Central memory CD8-positive, alpha-beta T cell (primary cell): ENCODE measurements at regions not wholly inside any gene's neighbourhood (a gene's known extent, or its start where the extent isn't known, plus 50 kb on each side); places are given as distances from the start of the nearest gene placed in this dataset.

Source experiments
- ATAC-seq: fragments of 150-1000 bp; cut with Tn5 transposase; replicated peaks from 2 replicates; pipeline ENCODE4 v1.10.0; 2022; ENCODE audit warnings: mild to moderate bottlenecking, moderate FRiP score, moderate number of reproducible peaks; ENCODE audit not compliant: poor library complexity, severe bottlenecking; ENCODE audit errors: extremely low read depth
- DNase-seq, 2 donors: peaks; one replicate each; pipeline ENCODE4 v3.0.0; 2021; ENCODE audit warnings: low spot score in 2 of 2
- H3K27ac Mint-ChIP-seq: one replicate; pipeline ENCODE4 v1.8.0; 2022; ENCODE audit warnings: low read depth, mild to moderate bottlenecking, moderate library complexity, mixed read lengths
- H3K27me3 Mint-ChIP-seq: one replicate; pipeline ENCODE4 v1.8.0; 2022; ENCODE audit warnings: mixed read lengths
- H3K36me3 Mint-ChIP-seq: one replicate; pipeline ENCODE4 v1.8.0; 2022; ENCODE audit warnings: mild to moderate bottlenecking, moderate library complexity, mixed read lengths; ENCODE audit not compliant: insufficient read depth
- H3K4me1 Mint-ChIP-seq: one replicate; pipeline ENCODE4 v1.8.0; 2022; ENCODE audit warnings: mixed read lengths
- H3K4me3 Mint-ChIP-seq: one replicate; pipeline ENCODE4 v1.8.0; 2022; ENCODE audit warnings: mild to moderate bottlenecking, moderate library complexity, mixed read lengths
- H3K9me3 Mint-ChIP-seq: one replicate; pipeline ENCODE4 v1.8.0; 2022; ENCODE audit warnings: mixed read lengths

GRCh38 chr15:39125904-39126303 is 455.0 kb upstream of the THBS1 start:
- H3K27me3 Mint-ChIP-seq, result peaks cover 43% of the 10 kb centered on the region
- DNase-seq, result no peak
- no peak for ATAC-seq
- H3K9me3 Mint-ChIP-seq, result no peaks in the 10 kb centered on the region
- H3K4me1 Mint-ChIP-seq, result no peaks in the 10 kb centered on the region
- H3K36me3 Mint-ChIP-seq, result no peaks in the 10 kb centered on the region
- no peak overlapping the region for H3K4me3 Mint-ChIP-seq
- H3K27ac Mint-ChIP-seq, result no peak overlapping the region

- Mint-ChIP-seq H3K27ac (no peak overlapping the region), H3K27me3 (peaks cover 30% of the 10 kb centered on the region), H3K4me1 (no peaks in the 10 kb centered on the region), H3K4me3 (no peak overlapping the region), H3K36me3 (no peaks in the 10 kb centered on the region), H3K9me3 (no peaks in the 10 kb centered on the region)
- ATAC-seq (no peak), DNase-seq (no peak)
Measured at GRCh38 chr15:39127151-39127790, 453.6 kb upstream of the THBS1 start.

- H3K9me3 Mint-ChIP-seq, result no peaks in the 10 kb centered on the region
- H3K4me3 Mint-ChIP-seq, result no peak overlapping the region
- DNase-seq (no peak), ATAC-seq (no peak)
- H3K36me3 Mint-ChIP-seq, result no peaks in the 10 kb centered on the region
- no peak overlapping the region for H3K27ac Mint-ChIP-seq
- peaks cover 22% of the 10 kb centered on the region for H3K27me3 Mint-ChIP-seq
- no peaks in the 10 kb centered on the region for H3K4me1 Mint-ChIP-seq
Measured at GRCh38 chr15:39127925-39128617, 452.8 kb upstream of the THBS1 start.

- Mint-ChIP-seq H3K27ac (no peak overlapping the region), H3K27me3 (peaks cover 15% of the 10 kb centered on the region), H3K9me3 (no peaks in the 10 kb centered on the region), H3K36me3 (no peaks in the 10 kb centered on the region), H3K4me3 (no peak overlapping the region), H3K4me1 (no peaks in the 10 kb centered on the region)
- ATAC-seq (no peak), DNase-seq (no peak)
Measured at GRCh38 chr15:39128746-39129145, 452.1 kb upstream of the THBS1 start.

- Mint-ChIP-seq H3K27me3 (no peaks in the 10 kb centered on the region), H3K27ac (no peak overlapping the region), H3K9me3 (no peaks in the 10 kb centered on the region), H3K4me1 (no peaks in the 10 kb centered on the region), H3K4me3 (no peak overlapping the region), H3K36me3 (no peaks in the 10 kb centered on the region)
- ATAC-seq, result no peak
- no peak for DNase-seq
Measured at GRCh38 chr15:39130556-39131379, 450.1 kb upstream of the THBS1 start.

GRCh38 chr15:39131609-39132008 is 449.3 kb upstream of the THBS1 start:
- no peak overlapping the region for H3K4me3 Mint-ChIP-seq
- DNase-seq, result no peak
- H3K4me1 Mint-ChIP-seq, result no peaks in the 10 kb centered on the region
- H3K9me3 Mint-ChIP-seq, result no peaks in the 10 kb centered on the region
- H3K27ac Mint-ChIP-seq, result no peak overlapping the region
- H3K27me3 Mint-ChIP-seq, result no peaks in the 10 kb centered on the region
- ATAC-seq, result no peak
- no peaks in the 10 kb centered on the region for H3K36me3 Mint-ChIP-seq

GRCh38 chr15:39132070-39132469 is 448.8 kb upstream of the THBS1 start:
- Mint-ChIP-seq H3K27me3 (no peaks in the 10 kb centered on the region), H3K4me1 (no peaks in the 10 kb centered on the region), H3K9me3 (no peaks in the 10 kb centered on the region), H3K27ac (no peak overlapping the region), H3K36me3 (no peaks in the 10 kb centered on the region), H3K4me3 (no peak overlapping the region)
- no peak for ATAC-seq
- no peak for DNase-seq

GRCh38 chr15:39132954-39133600 is 447.8 kb upstream of the THBS1 start:
- Mint-ChIP-seq H3K4me3 (no peak overlapping the region), H3K4me1 (no peaks in the 10 kb centered on the region), H3K36me3 (no peaks in the 10 kb centered on the region), H3K27ac (no peak overlapping the region), H3K27me3 (no peaks in the 10 kb centered on the region), H3K9me3 (no peaks in the 10 kb centered on the region)
- ATAC-seq (no peak), DNase-seq (no peak)

GRCh38 chr15:39134282-39134681 is 446.6 kb upstream of the THBS1 start:
- H3K9me3 Mint-ChIP-seq, result no peaks in the 10 kb centered on the region
- H3K36me3 Mint-ChIP-seq, result no peaks in the 10 kb centered on the region
- H3K4me1 Mint-ChIP-seq, result no peaks in the 10 kb centered on the region
- H3K4me3 Mint-ChIP-seq, result no peak overlapping the region
- no peaks in the 10 kb centered on the region for H3K27me3 Mint-ChIP-seq
- no peak overlapping the region for H3K27ac Mint-ChIP-seq
- DNase-seq (no peak), ATAC-seq (no peak)

- Mint-ChIP-seq H3K27me3 (no peaks in the 10 kb centered on the region), H3K27ac (no peak overlapping the region), H3K9me3 (no peaks in the 10 kb centered on the region), H3K4me3 (no peak overlapping the region), H3K4me1 (no peaks in the 10 kb centered on the region), H3K36me3 (no peaks in the 10 kb centered on the region)
- DNase-seq (no peak), ATAC-seq (no peak)
Measured at GRCh38 chr15:39135989-39136388, 444.9 kb upstream of the THBS1 start.

GRCh38 chr15:39139431-39140059 is 441.3 kb upstream of the THBS1 start:
- ATAC-seq, result no peak
- Mint-ChIP-seq H3K36me3 (no peaks in the 10 kb centered on the region), H3K27me3 (no peaks in the 10 kb centered on the region), H3K4me3 (no peak overlapping the region), H3K27ac (no peak overlapping the region), H3K4me1 (no peaks in the 10 kb centered on the region), H3K9me3 (no peaks in the 10 kb centered on the region)
- DNase-seq, result no peak

GRCh38 chr15:39140060-39140604 is 440.7 kb upstream of the THBS1 start:
- H3K27me3 Mint-ChIP-seq, result no peaks in the 10 kb centered on the region
- no peaks in the 10 kb centered on the region for H3K9me3 Mint-ChIP-seq
- DNase-seq (no peak), ATAC-seq (no peak)
- no peaks in the 10 kb centered on the region for H3K4me1 Mint-ChIP-seq
- no peak overlapping the region for H3K27ac Mint-ChIP-seq
- H3K4me3 Mint-ChIP-seq, result no peak overlapping the region
- no peaks in the 10 kb centered on the region for H3K36me3 Mint-ChIP-seq
